ENCODE measurements at regions not wholly inside any gene's neighbourhood (a gene's known extent, or its start where the extent isn't known, plus 50 kb on each side); places are given as distances from the start of the nearest gene placed in this dataset.

- whole genome bisulfite sequencing, 2 donors, result 39 to 45% methylated on average over 9 to 10 of the region's 15 CpGs
- Histone ChIP-seq H3K36me3 (no peaks in the 10 kb centered on the region), H3K27ac (no peak overlapping the region), H3K4me1 (peaks cover 11 to 27% (median 19%) of the 10 kb centered on the region in 3 donors), H3K9me3 (no peaks in the 10 kb centered on the region), H3K4me3 (no peak overlapping the region), H3K27me3 (peaks cover 0 to 99% (median under 1%) of the 10 kb centered on the region in 4 donors)
- intact Hi-C loops (cut with DNase I), result no loop called here
- TF ChIP-seq CTCF (IDR thresholded peaks at IDR 0.05) (no peak), POLR2A (IDR thresholded peaks at IDR 0.05) (no peak)
- no peak for DNase-seq
Measured at GRCh38 chr1:38139738-38140487, 93.3 kb upstream of the POU3F1 start.

- Histone ChIP-seq H3K36me3 (no peaks in the 10 kb centered on the region), H3K9me3 (no peaks in the 10 kb centered on the region), H3K4me3 (no peak overlapping the region), H3K27me3 (peaks cover 0 to 99% (median 2%) of the 10 kb centered on the region in 4 donors), H3K27ac (peak overlapping the region in 1 of 4 donors; percentile 42), H3K4me1 (peaks cover 11 to 34% (median 19%) of the 10 kb centered on the region in 3 donors)
- no peak for DNase-seq
- intact Hi-C loops (cut with DNase I), result no loop called here
- TF ChIP-seq CTCF (IDR thresholded peaks at IDR 0.05) (peak in 5 of 6 experiments; percentile 23 to 62 (median 41)), POLR2A (IDR thresholded peaks at IDR 0.05) (no peak)
- 0% methylated on average over 3 of the region's 6 CpGs; no CpG with 5 or more reads in 1 of the 2 donors for WGBS, 2 donors
Measured at GRCh38 chr1:38138498-38139233, 92.1 kb upstream of the POU3F1 start.

- Histone ChIP-seq H3K27ac (no peak overlapping the region), H3K36me3 (no peaks in the 10 kb centered on the region), H3K4me1 (peaks cover 11 to 34% (median 19%) of the 10 kb centered on the region in 3 donors), H3K9me3 (no peaks in the 10 kb centered on the region), H3K27me3 (peaks cover 0 to 98% (median 2%) of the 10 kb centered on the region in 4 donors), H3K4me3 (no peak overlapping the region)
- DNase-seq, result no peak
- intact Hi-C loops (cut with DNase I), result no loop called here
- WGBS, 2 donors, result 43% methylated on average over 1 of the region's 3 CpGs; no CpG with 5 or more reads in 1 of the 2 donors
- TF ChIP-seq POLR2A (IDR thresholded peaks at IDR 0.05) (no peak), CTCF (IDR thresholded peaks at IDR 0.05) (no peak)
Measured at GRCh38 chr1:38137164-38137563, 90.6 kb upstream of the POU3F1 start.

- no peak for DNase-seq
- Histone ChIP-seq H3K36me3 (no peaks in the 10 kb centered on the region), H3K4me3 (no peak overlapping the region), H3K27me3 (peaks cover 0 to 96% (median 2%) of the 10 kb centered on the region in 4 donors), H3K9me3 (no peaks in the 10 kb centered on the region), H3K4me1 (peaks cover 11 to 34% (median 19%) of the 10 kb centered on the region in 3 donors), H3K27ac (no peak overlapping the region)
- TF ChIP-seq POLR2A (IDR thresholded peaks at IDR 0.05) (no peak), CTCF (IDR thresholded peaks at IDR 0.05) (no peak)
- intact Hi-C loops (cut with DNase I), result no loop called here
- 59 to 60% methylated on average over 11 to 14 of the region's 24 CpGs for WGBS, 2 donors
Measured at GRCh38 chr1:38135625-38136414, 89.2 kb upstream of the POU3F1 start.
